ENCODE measurements at regions not wholly inside any gene's neighbourhood (a gene's known extent, or its start where the extent isn't known, plus 50 kb on each side); places are given as distances from the start of the nearest gene placed in this dataset.

DNA sequence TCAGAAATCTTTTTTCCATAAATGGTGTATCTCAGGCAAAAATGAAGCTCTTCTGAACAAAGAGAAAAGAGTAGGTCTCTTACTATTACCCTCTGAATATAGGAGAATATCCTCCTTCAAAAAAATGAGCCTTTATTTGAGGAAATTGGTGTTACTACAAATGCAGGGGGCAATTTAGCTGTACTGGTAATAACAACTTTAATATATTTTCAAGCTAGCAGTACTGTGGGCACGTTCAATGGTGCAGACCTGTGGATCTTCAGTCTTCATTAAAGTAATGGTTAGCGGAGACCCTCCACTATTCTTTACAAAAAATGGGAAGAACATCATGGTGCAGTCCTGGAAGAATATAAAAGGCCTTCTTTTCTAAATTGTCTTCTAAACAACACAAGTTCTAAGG, 661.3 kb downstream of the TMEM182 start:
- H3K27me3 Mint-ChIP-seq (ENCODE audit: low read depth) = no peaks in the 10 kb centered on the region
- no peak overlapping the region for H2BK20ac ChIP-seq (ENCODE audit: low read depth, low read length, poor library complexity, severe bottlenecking)
- no peaks in the 10 kb centered on the region for H3K79me1 ChIP-seq (ENCODE audit: insufficient read depth, low read depth, low read length, poor library complexity, severe bottlenecking)
- no peak overlapping the region for H3T11ph ChIP-seq (ENCODE audit: low read length)
- no peak for DNase-seq
- H3K18ac ChIP-seq (ENCODE audit: insufficient read length, low read depth, low read length) = no peak overlapping the region
- H3K27me3 ChIP-seq (ENCODE audit: insufficient read depth, low read length) = no peaks in the 10 kb centered on the region
- no peaks in the 10 kb centered on the region for H3K79me2 ChIP-seq (ENCODE audit: insufficient read depth, low read length)
- H3K9me3 Mint-ChIP-seq = peaks cover 0 to 4% of the 10 kb centered on the region in 2 experiments; a peak in 2 of 5 replicates
- H4K5ac ChIP-seq (ENCODE audit: insufficient read length, low read depth, low read length) = no peak overlapping the region
- H2BK15ac ChIP-seq (ENCODE audit: low read depth, low read length) = no peak overlapping the region
- no peak overlapping the region for H3K4me3 Mint-ChIP-seq
- no peak overlapping the region for H2AFZ ChIP-seq (ENCODE audit: low read length)
- H3K4me1 ChIP-seq (ENCODE audit: insufficient read depth, low read length) = peaks cover 3% of the 10 kb centered on the region; the same call in 1 of the 2 replicates
- no peak overlapping the region for H3K9ac ChIP-seq (ENCODE audit: extremely low read depth, insufficient read length, low read length)
- no peak overlapping the region for H3K4ac ChIP-seq (ENCODE audit: low read depth, low read length)
- H3K36me3 Mint-ChIP-seq (ENCODE audit: insufficient read depth in 1 of 3, low read depth in 3 of 3) = no peaks in the 10 kb centered on the region; a peak in 1 of 7 replicates
- no peak overlapping the region for H3K4me2 ChIP-seq (ENCODE audit: insufficient read depth, insufficient read length, low read length)
- H3K23ac ChIP-seq (ENCODE audit: insufficient read length, low read depth, low read length) = no peak overlapping the region
- no peak overlapping the region for H2BK120ac ChIP-seq (ENCODE audit: low read depth, low read length, poor library complexity, severe bottlenecking)
- no peak overlapping the region for H3K14ac ChIP-seq (ENCODE audit: insufficient read depth, low read length)
- H2BK12ac ChIP-seq (ENCODE audit: insufficient read length, low read depth, low read length) = no peak overlapping the region
- no peak overlapping the region for H3K27ac ChIP-seq (ENCODE audit: insufficient read length, low read depth, low read length)
- peaks cover 6 to 8% of the 10 kb centered on the region in 2 experiments for H3K4me1 Mint-ChIP-seq
- no peaks in the 10 kb centered on the region for H3K9me3 ChIP-seq (ENCODE audit: control insufficient read depth, low read depth, low read length)
- TF ChIP-seq, protein P1, sequence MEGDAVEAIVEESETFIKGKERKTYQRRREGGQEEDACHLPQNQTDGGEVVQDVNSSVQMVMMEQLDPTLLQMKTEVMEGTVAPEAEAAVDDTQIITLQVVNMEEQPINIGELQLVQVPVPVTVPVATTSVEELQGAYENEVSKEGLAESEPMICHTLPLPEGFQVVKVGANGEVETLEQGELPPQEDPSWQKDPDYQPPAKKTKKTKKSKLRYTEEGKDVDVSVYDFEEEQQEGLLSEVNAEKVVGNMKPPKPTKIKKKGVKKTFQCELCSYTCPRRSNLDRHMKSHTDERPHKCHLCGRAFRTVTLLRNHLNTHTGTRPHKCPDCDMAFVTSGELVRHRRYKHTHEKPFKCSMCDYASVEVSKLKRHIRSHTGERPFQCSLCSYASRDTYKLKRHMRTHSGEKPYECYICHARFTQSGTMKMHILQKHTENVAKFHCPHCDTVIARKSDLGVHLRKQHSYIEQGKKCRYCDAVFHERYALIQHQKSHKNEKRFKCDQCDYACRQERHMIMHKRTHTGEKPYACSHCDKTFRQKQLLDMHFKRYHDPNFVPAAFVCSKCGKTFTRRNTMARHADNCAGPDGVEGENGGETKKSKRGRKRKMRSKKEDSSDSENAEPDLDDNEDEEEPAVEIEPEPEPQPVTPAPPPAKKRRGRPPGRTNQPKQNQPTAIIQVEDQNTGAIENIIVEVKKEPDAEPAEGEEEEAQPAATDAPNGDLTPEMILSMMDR (conservative IDR thresholded peaks at IDR 0.05) = no peak
- H3K27ac Mint-ChIP-seq = no peak overlapping the region
- H3K23me2 ChIP-seq (ENCODE audit: insufficient read length, low read depth, low read length, poor library complexity, severe bottlenecking) = no peaks in the 10 kb centered on the region
- no peak overlapping the region for H4K8ac ChIP-seq (replicated peaks; ENCODE audit: insufficient read length, low read depth, low read length)
- no CpG with 5 or more reads among the region's 2 CpGs for WGBS (ENCODE audit: extremely low coverage, insufficient read length, low lambda C conversion rate)
- H4K91ac ChIP-seq (ENCODE audit: insufficient read length, low read depth, low read length) = no peak overlapping the region
- no peak overlapping the region for H3K56ac ChIP-seq (ENCODE audit: insufficient read length, low read depth, low read length)
- no peak overlapping the region for H2BK5ac ChIP-seq (ENCODE audit: insufficient read length, low read length)
- no peak overlapping the region for H2AK5ac ChIP-seq (ENCODE audit: insufficient read length, low read length)
- H4K20me1 ChIP-seq (ENCODE audit: control insufficient read depth, insufficient read depth, insufficient read length) = no peaks in the 10 kb centered on the region
